ENCODE measurements at regions not wholly inside any gene's neighbourhood (a gene's known extent, or its start where the extent isn't known, plus 50 kb on each side); places are given as distances from the start of the nearest gene placed in this dataset.

GRCh38 chr7:26065652-26066051, 86.3 kb upstream of the NFE2L3 start:
- WGBS, 2 donors: 73 to 74% methylated on average over 5 of the region's 5 CpGs
- Histone ChIP-seq H3K4me3 (no peak overlapping the region), H3K36me3 (no peaks in the 10 kb centered on the region), H3K27ac (no peak overlapping the region), H3K4me1 (peaks cover 0 to 3% (median 0%) of the 10 kb centered on the region in 4 donors), H3K27me3 (no peaks in the 10 kb centered on the region), H3K9me3 (no peaks in the 10 kb centered on the region)
- TF ChIP-seq POLR2A (IDR thresholded peaks at IDR 0.05): no peak
- TF ChIP-seq CTCF (IDR thresholded peaks at IDR 0.05): no peak
- no peak for TF ChIP-seq EP300 (IDR thresholded peaks at IDR 0.05)
- DNase-seq (ENCODE audit: low spot score in 2 of 2): no peak

- no peak overlapping the region for H3K4me3 ChIP-seq
- H3K27ac ChIP-seq: no peak overlapping the region
- DNase-seq (ENCODE audit: low spot score in 2 of 2): no peak
- no peaks in the 10 kb centered on the region for H3K36me3 ChIP-seq
- no peaks in the 10 kb centered on the region for H3K27me3 ChIP-seq
- H3K4me1 ChIP-seq: no peaks in the 10 kb centered on the region
- TF ChIP-seq EP300 (IDR thresholded peaks at IDR 0.05) (no peak), CTCF (IDR thresholded peaks at IDR 0.05) (no peak), POLR2A (IDR thresholded peaks at IDR 0.05) (no peak)
- WGBS, 2 donors: 74 to 95% methylated on average over 1 of the region's 1 CpG
- no peaks in the 10 kb centered on the region for H3K9me3 ChIP-seq
Measured at GRCh38 chr7:26066736-26067135, 85.3 kb upstream of the NFE2L3 start.

GRCh38 chr7:26070290-26070689, 81.7 kb upstream of the NFE2L3 start:
- Histone ChIP-seq H3K9me3 (no peaks in the 10 kb centered on the region), H3K36me3 (no peaks in the 10 kb centered on the region), H3K4me1 (no peaks in the 10 kb centered on the region), H3K27me3 (peaks cover 0 to 10% of the 10 kb centered on the region in 2 donors), H3K27ac (no peak overlapping the region), H3K4me3 (no peak overlapping the region)
- TF ChIP-seq POLR2A (IDR thresholded peaks at IDR 0.05) (no peak), CTCF (IDR thresholded peaks at IDR 0.05) (no peak), EP300 (IDR thresholded peaks at IDR 0.05) (no peak)
- DNase-seq (ENCODE audit: low spot score in 2 of 2): no peak
- 75 to 87% methylated on average over 2 of the region's 2 CpGs for WGBS, 2 donors

- H3K27me3 ChIP-seq: peaks cover 0 to 24% of the 10 kb centered on the region in 2 donors
- DNase-seq (ENCODE audit: low spot score in 2 of 2): no peak
- H3K4me3 ChIP-seq: no peak overlapping the region
- 64 to 72% methylated on average over 4 of the region's 4 CpGs for WGBS, 2 donors
- H3K27ac ChIP-seq: no peak overlapping the region
- H3K36me3 ChIP-seq: no peaks in the 10 kb centered on the region
- TF ChIP-seq CTCF (IDR thresholded peaks at IDR 0.05): no peak
- no peak for TF ChIP-seq POLR2A (IDR thresholded peaks at IDR 0.05)
- no peak for TF ChIP-seq EP300 (IDR thresholded peaks at IDR 0.05)
- no peaks in the 10 kb centered on the region for H3K9me3 ChIP-seq
- no peaks in the 10 kb centered on the region for H3K4me1 ChIP-seq
Measured at GRCh38 chr7:26071622-26072456, 80.2 kb upstream of the NFE2L3 start.

GRCh38 chr7:26073041-26073440, 79.0 kb upstream of the NFE2L3 start:
- H3K27ac ChIP-seq: no peak overlapping the region
- H3K9me3 ChIP-seq: no peaks in the 10 kb centered on the region
- TF ChIP-seq EP300 (IDR thresholded peaks at IDR 0.05) (no peak), CTCF (IDR thresholded peaks at IDR 0.05) (no peak), POLR2A (IDR thresholded peaks at IDR 0.05) (no peak)
- WGBS, 2 donors: 44 to 51% methylated on average over 4 of the region's 4 CpGs
- H3K36me3 ChIP-seq: no peaks in the 10 kb centered on the region
- no peak overlapping the region for H3K4me3 ChIP-seq
- no peaks in the 10 kb centered on the region for H3K4me1 ChIP-seq
- DNase-seq (ENCODE audit: low spot score in 2 of 2): no peak
- peaks cover 0 to 36% of the 10 kb centered on the region in 2 donors for H3K27me3 ChIP-seq
